ENCODE measurements at regions not wholly inside any gene's neighbourhood (a gene's known extent, or its start where the extent isn't known, plus 50 kb on each side); places are given as distances from the start of the nearest gene placed in this dataset.

- Histone ChIP-seq H3K4me2 (ENCODE audit: low read depth, low read length) (no peak overlapping the region), H3K4me1 (ENCODE audit: control insufficient read depth, insufficient read depth, low read length) (no peaks in the 10 kb centered on the region; the same call in 1 of the 2 replicates), H3K9me1 (ENCODE audit: insufficient read depth, low read length) (no peaks in the 10 kb centered on the region), H3K27me3 (ENCODE audit: control insufficient read depth, insufficient read depth, low read length) (no peaks in the 10 kb centered on the region), H4K20me1 (ENCODE audit: insufficient read depth, low read length) (no peaks in the 10 kb centered on the region), H3K4ac (ENCODE audit: low read depth, low read length) (no peak overlapping the region), H3K4me3 (ENCODE audit: insufficient read depth, low read depth, low read length) (no peak overlapping the region), H2BK15ac (ENCODE audit: low read depth, low read length) (no peak overlapping the region), H3K36me3 (ENCODE audit: control insufficient read depth, insufficient read depth, low read length) (no peaks in the 10 kb centered on the region), H3K56ac (ENCODE audit: extremely low read depth, insufficient read depth, low read length) (no peak overlapping the region), H4K91ac (ENCODE audit: insufficient read depth, low read depth, low read length) (no peak overlapping the region), H4K5ac (ENCODE audit: low read depth, low read length) (no peak overlapping the region), H3K27ac (ENCODE audit: insufficient read depth, low read length) (no peak overlapping the region), H3K9me3 (ENCODE audit: control insufficient read depth, insufficient read depth, low read length) (no peaks in the 10 kb centered on the region), H3K23ac (ENCODE audit: low read depth, low read length) (no peak overlapping the region), H2BK120ac (ENCODE audit: low read depth, low read length) (no peak overlapping the region), H2AK9ac (replicated peaks; ENCODE audit: low read depth, low read length, poor library complexity) (no peak overlapping the region), H3K9ac (ENCODE audit: low read depth, low read length) (no peak overlapping the region), H2BK5ac (ENCODE audit: low read depth, low read length, poor library complexity, severe bottlenecking) (no peak overlapping the region), H3K14ac (replicated peaks; ENCODE audit: low read depth, low read length) (no peak overlapping the region), H4K8ac (ENCODE audit: low read depth in 2 of 2, low read length in 2 of 2) (no peak overlapping the region), H3K79me1 (ENCODE audit: low read depth in 1 of 2, low read length in 2 of 2) (no peaks in the 10 kb centered on the region), H2AK5ac (ENCODE audit: low read depth, low read length) (no peak overlapping the region), H3K18ac (ENCODE audit: low read depth, low read length) (no peak overlapping the region), H2BK20ac (ENCODE audit: low read depth, low read length) (no peak overlapping the region), H2AFZ (replicated peaks; ENCODE audit: low read length, poor library complexity) (no peak overlapping the region)
- DNase-seq = no peak
- dilution Hi-C loops (cut with HindIII; ENCODE audit: low sequenced_read_pairs, unreplicated experiment) (no loop called here), in situ Hi-C loops (cut with MboI; ENCODE audit: low sequenced_read_pairs) (no loop called here), intact Hi-C loops (cut with micrococcal nuclease) (no loop called here)
- ATAC-seq (ENCODE audit: low read depth) = no peak
- 83% methylated on average over 1 of the region's 3 CpGs; no CpG with 5 or more reads in 1 of the 2 experiments for WGBS, 2 experiments (ENCODE audit: extremely low coverage in 2 of 2, insufficient read length in 1 of 2)
- no TSS peak for BruUV-seq (replicated peaks)
- TF ChIP-seq CEBPB (IDR thresholded peaks at IDR 0.05; ENCODE audit: low read depth, low read length) (no peak), MAFK (IDR thresholded peaks at IDR 0.05; ENCODE audit: low read depth, low read length) (peak; percentile 43)
- CTCF ChIA-PET = no interaction called here
- POLR2A ChIA-PET (ENCODE audit: unreplicated experiment) = no interaction called here
Observed at GRCh38 chr16:74213372-74213771, 83.2 kb upstream of the PSMD7 start.
